Kidney (tissue), 13 donors: ENCODE measurements at regions not wholly inside any gene's neighbourhood (a gene's known extent, or its start where the extent isn't known, plus 50 kb on each side); places are given as distances from the start of the nearest gene placed in this dataset.

Source experiments
- DNase-seq, 5 donors: peaks; one replicate each; pipeline ENCODE4 v3.0.0-alpha.2; 2013 to 2020
- FAIRE-seq: peaks from 2 replicates; lab custom pipeline; 2012; peaks lifted over from hg19 to GRCh38; lab: Jason Lieb, UNC
- H3K27ac ChIP-seq, 2 donors: one replicate each; pipeline ENCODE4 v1.7.0; 2013; ENCODE audit warnings: low read depth in 2 of 2, low read length in 2 of 2, inconsistent platforms in 1 of 2
- H3K27me3 ChIP-seq: one replicate; pipeline ENCODE4 v1.7.1; 2013; ENCODE audit warnings: low read length, inconsistent platforms; ENCODE audit not compliant: control insufficient read depth, insufficient read depth
- H3K36me3 ChIP-seq, 3 donors: one replicate each; pipeline versions ENCODE4 v1.7.0 to v1.7.1; 2013; ENCODE audit warnings: low read length in 3 of 3, control low read depth in 1 of 3, inconsistent platforms in 1 of 3; ENCODE audit not compliant: insufficient read depth in 3 of 3, control insufficient read depth in 2 of 3
- H3K4me1 ChIP-seq, 3 donors: one replicate each; pipeline versions ENCODE4 v1.7.0 to v1.7.1; 2013; ENCODE audit warnings: low read length in 3 of 3, inconsistent platforms in 1 of 3, low read depth in 1 of 3; ENCODE audit not compliant: control insufficient read depth in 2 of 3, insufficient read depth in 2 of 3
- H3K4me3 ChIP-seq, 3 donors: one replicate each; pipeline versions ENCODE4 v1.7.0 to v1.8.1; 2013; ENCODE audit warnings: low read length in 3 of 3, control low read depth in 1 of 3, inconsistent platforms in 1 of 3
- H3K9ac ChIP-seq, 3 donors: one replicate each; pipeline versions ENCODE4 v1.7.0 to v1.7.1; 2013; ENCODE audit warnings: low read length in 3 of 3, control low read depth in 1 of 3, inconsistent platforms in 1 of 3
- H3K9me3 ChIP-seq, 3 donors: one replicate each; pipeline versions ENCODE4 v1.7.0 to v1.7.1; 2013; ENCODE audit warnings: low read length in 3 of 3, control low read depth in 1 of 3, inconsistent platforms in 1 of 3; ENCODE audit not compliant: control insufficient read depth in 2 of 3, insufficient read depth in 1 of 3
- CTCF ChIP-seq: IDR thresholded peaks from 3 replicates; pipeline ENCODE4 v1.5.1; 2012; ENCODE audit warnings: mild to moderate bottlenecking, moderate library complexity, borderline replicate concordance; ENCODE audit not compliant: insufficient read depth; ENCODE audit errors: extremely low read depth
- intact Hi-C: fragments of 100-400 bp; cut with DNase I; formaldehyde crosslinking; loops from one replicate; pipeline ENCODE4 v1.11.1; 2022
- donor health status: control.
- donor health status: control.
- donor health status: control.
- donor health status: control.
- donor health status: control.
- donor health status: DM: yes; HTN: yes; CAD: no.
- donor health status: Normal renal cell carcinoma (clear cell type).

DNA sequence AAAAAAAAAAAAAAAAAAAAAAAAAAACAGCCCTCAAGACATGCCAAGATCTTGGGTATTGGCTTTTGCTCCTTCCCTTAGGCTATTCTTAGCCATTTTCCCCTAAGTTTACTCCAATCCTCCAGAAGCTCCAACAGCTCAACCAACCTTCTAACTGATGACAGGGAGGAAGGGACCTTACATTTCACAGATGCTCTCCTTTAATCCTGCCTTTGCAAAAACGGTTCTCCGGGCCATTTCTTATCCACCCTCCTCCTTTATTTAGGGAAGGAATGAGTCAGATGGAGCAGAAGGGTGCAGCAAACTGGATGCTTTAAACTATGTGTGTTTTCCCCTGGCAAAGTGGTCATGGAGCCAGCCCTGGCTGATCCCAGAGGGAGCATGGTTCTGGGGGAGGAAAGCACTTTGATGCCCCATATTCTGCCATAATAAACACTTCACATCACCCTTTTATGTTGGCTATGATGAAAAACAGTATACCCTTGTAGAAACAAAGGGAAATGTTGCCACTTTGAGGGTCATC, 369.4 kb upstream of the DMAC1 start:
- H3K4me1 ChIP-seq = no peaks in the 10 kb centered on the region
- FAIRE-seq (no peak), DNase-seq (no peak)
- no peaks in the 10 kb centered on the region for H3K27me3 ChIP-seq
- H3K4me3 ChIP-seq = no peak overlapping the region
- H3K9ac ChIP-seq = no peak overlapping the region
- no peaks in the 10 kb centered on the region for H3K9me3 ChIP-seq
- no peak overlapping the region for H3K27ac ChIP-seq
- intact Hi-C loops = no loop called here
- no peak for TF ChIP-seq CTCF
- no peaks in the 10 kb centered on the region for H3K36me3 ChIP-seq

DNA sequence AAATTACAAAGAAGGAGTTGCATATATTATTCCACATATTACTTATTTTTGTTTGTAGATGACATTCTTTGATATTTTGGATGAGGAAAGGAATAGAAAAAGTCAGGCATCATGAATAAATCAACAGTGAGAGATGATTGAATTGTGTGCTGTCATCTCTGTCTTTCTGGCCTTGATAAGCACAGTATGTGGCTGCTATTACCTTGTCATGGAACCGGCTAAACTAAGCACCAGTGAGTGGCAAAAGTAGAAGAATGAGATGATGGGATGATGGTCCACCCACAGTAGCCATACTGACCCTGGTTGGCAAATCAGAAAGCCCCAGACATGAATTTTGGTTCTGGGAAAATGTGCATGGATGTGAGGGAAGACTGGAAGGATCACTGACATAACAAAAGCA, 361.2 kb upstream of the DMAC1 start:
- FAIRE-seq = no peak
- H3K9ac ChIP-seq = no peak overlapping the region

GRCh38 chr9:8158574-8158973, 359.0 kb upstream of the DMAC1 start:
- Histone ChIP-seq H3K27me3 (no peaks in the 10 kb centered on the region), H3K4me3 (no peak overlapping the region), H3K27ac (no peak overlapping the region), H3K36me3 (no peaks in the 10 kb centered on the region), H3K4me1 (no peaks in the 10 kb centered on the region), H3K9ac (no peak overlapping the region), H3K9me3 (no peaks in the 10 kb centered on the region)
- FAIRE-seq = no peak
- DNase-seq = no peak
- TF ChIP-seq CTCF = no peak
- intact Hi-C loops = no loop called here

More for the DNA sequence above, 361.2 kb upstream of the DMAC1 start:
- Histone ChIP-seq H3K27me3 (no peaks in the 10 kb centered on the region), H3K27ac (no peak overlapping the region), H3K4me1 (no peaks in the 10 kb centered on the region), H3K36me3 (no peaks in the 10 kb centered on the region), H3K4me3 (no peak overlapping the region), H3K9me3 (no peaks in the 10 kb centered on the region)
- DNase-seq = no peak
- intact Hi-C loops = no loop called here
- no peak for TF ChIP-seq CTCF

DNA sequence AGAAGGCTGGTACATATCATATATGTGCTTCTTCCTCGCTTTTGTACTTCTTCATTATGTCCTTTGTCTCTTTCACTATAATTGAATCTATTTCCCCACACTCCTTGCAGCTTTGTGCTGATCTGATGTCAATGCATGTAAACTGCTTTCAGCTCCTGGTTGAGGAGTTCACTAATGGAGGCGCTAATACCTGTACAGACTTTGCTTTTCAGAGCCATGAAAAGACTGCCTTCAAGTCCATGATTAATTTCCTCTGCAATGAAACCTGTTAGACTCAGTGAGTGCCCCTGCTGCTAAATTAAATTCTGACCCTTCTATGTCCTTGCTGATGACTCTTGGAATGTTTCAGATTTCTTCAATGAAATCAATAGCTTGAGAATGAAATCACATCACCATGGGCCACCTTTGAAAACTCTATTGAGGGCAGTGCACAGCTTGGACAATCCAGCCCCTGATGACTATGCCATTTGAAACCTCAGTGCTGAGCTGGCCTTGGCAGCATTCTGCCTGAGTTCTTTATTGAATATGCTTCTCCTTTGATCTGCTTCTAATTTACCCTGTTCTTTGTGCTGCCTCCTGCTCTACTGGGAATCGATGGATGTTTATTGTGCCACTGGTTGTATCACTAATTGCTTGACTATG, 358.2 kb upstream of the DMAC1 start:
- no peak for FAIRE-seq
- TF ChIP-seq CTCF = no peak

More for the DNA sequence above, 358.2 kb upstream of the DMAC1 start:
- Histone ChIP-seq H3K36me3 (no peaks in the 10 kb centered on the region), H3K27ac (no peak overlapping the region), H3K4me3 (no peak overlapping the region), H3K27me3 (no peaks in the 10 kb centered on the region), H3K9ac (no peak overlapping the region), H3K4me1 (no peaks in the 10 kb centered on the region), H3K9me3 (no peaks in the 10 kb centered on the region)
- intact Hi-C loops = no loop called here
- no peak for DNase-seq
